SKM-1 treated with dmso at 0.1 percent for 144 hours (cell line): ENCODE measurements at regions not wholly inside any gene's neighbourhood (a gene's known extent, or its start where the extent isn't known, plus 50 kb on each side); places are given as distances from the start of the nearest gene placed in this dataset.

Experiments used
- DNase-seq: peaks from one replicate; lab custom pipeline; 2025; ENCODE audit not compliant: unreplicated experiment; lab: John Stamatoyannopoulos, UW

- no peak for DNase-seq
Observed at GRCh38 chr7:46559194-46559832, 638.2 kb upstream of the IGFBP3 start.

- DNase-seq: no peak
Observed at GRCh38 chr7:46558482-46559193, 637.6 kb upstream of the IGFBP3 start.

- no peak for DNase-seq
Observed at GRCh38 chr7:46557781-46558180, 636.7 kb upstream of the IGFBP3 start.

- no peak for DNase-seq
Observed at GRCh38 chr7:46557295-46557711, 636.2 kb upstream of the IGFBP3 start.

GRCh38 chr7:46554688-46555422 lies 633.8 kb upstream of the IGFBP3 start:
- DNase-seq: no peak

- DNase-seq: no peak
Observed at GRCh38 chr7:46551603-46552002, 630.5 kb upstream of the IGFBP3 start.

- no peak for DNase-seq
Observed at GRCh38 chr7:46550864-46551263, 629.8 kb upstream of the IGFBP3 start.

GRCh38 chr7:46549892-46550639 lies 629.0 kb upstream of the IGFBP3 start:
- DNase-seq: no peak

GRCh38 chr7:46549347-46549746 lies 628.3 kb upstream of the IGFBP3 start:
- no peak for DNase-seq

GRCh38 chr7:46547044-46547443 lies 626.0 kb upstream of the IGFBP3 start:
- no peak for DNase-seq

GRCh38 chr7:46545790-46546189 lies 624.7 kb upstream of the IGFBP3 start:
- no peak for DNase-seq

GRCh38 chr7:46544396-46545008 lies 623.4 kb upstream of the IGFBP3 start:
- DNase-seq: no peak

GRCh38 chr7:46542076-46542475 lies 621.0 kb upstream of the IGFBP3 start:
- no peak for DNase-seq

- DNase-seq: no peak
Observed at GRCh38 chr7:46539892-46540483, 618.9 kb upstream of the IGFBP3 start.

- DNase-seq: no peak
Observed at GRCh38 chr7:46537191-46537905, 616.3 kb upstream of the IGFBP3 start.

GRCh38 chr7:46534664-46535588 lies 613.9 kb upstream of the IGFBP3 start:
- DNase-seq: no peak

GRCh38 chr7:46533946-46534345 lies 612.9 kb upstream of the IGFBP3 start:
- no peak for DNase-seq

- DNase-seq: no peak
Observed at GRCh38 chr7:46532571-46532970, 611.5 kb upstream of the IGFBP3 start.
